Retinal pigment epithelial cell (primary cell): ENCODE measurements at regions not wholly inside any gene's neighbourhood (a gene's known extent, or its start where the extent isn't known, plus 50 kb on each side); places are given as distances from the start of the nearest gene placed in this dataset.

Source experiments
- DNase-seq: peaks from one replicate; pipeline ENCODE4 v3.0.0-alpha.2; 2010; ENCODE audit warnings: low read depth
- H3K4me3 ChIP-seq: 2 replicates; pipeline ENCODE4 v1.5.1; 2011; ENCODE audit warnings: mild to moderate bottlenecking, low read length, control low read depth, moderate library complexity
- CTCF ChIP-seq: conservative IDR thresholded peaks from 2 replicates; pipeline ENCODE4 v1.5.1; 2011; ENCODE audit warnings: low read depth, low read length, control low read depth, inconsistent platforms

GRCh38 chr14:84646786-84647500 is 883.0 kb upstream of the FLRT2 start:
- no peak for DNase-seq
- TF ChIP-seq CTCF: no peak

GRCh38 chr14:84655014-84655413 is 874.9 kb upstream of the FLRT2 start:
- no peak overlapping the region for H3K4me3 ChIP-seq
- no peak for DNase-seq
- TF ChIP-seq CTCF: no peak

More at GRCh38 chr14:84646786-84647500, 883.0 kb upstream of the FLRT2 start:
- H3K4me3 ChIP-seq: no peak overlapping the region

- no peak for DNase-seq
- no peak for TF ChIP-seq CTCF
- H3K4me3 ChIP-seq: no peak overlapping the region
Observed at GRCh38 chr14:84657911-84658310, 872.0 kb upstream of the FLRT2 start.

GRCh38 chr14:84670796-84671195 is 859.1 kb upstream of the FLRT2 start:
- no peak for DNase-seq
- H3K4me3 ChIP-seq: no peak overlapping the region
- TF ChIP-seq CTCF: no peak

GRCh38 chr14:84671776-84672175 is 858.2 kb upstream of the FLRT2 start:
- no peak for TF ChIP-seq CTCF
- DNase-seq: no peak
- H3K4me3 ChIP-seq: no peak overlapping the region

- no peak for TF ChIP-seq CTCF
- no peak for DNase-seq
Observed at GRCh38 chr14:84674636-84675035, 855.3 kb upstream of the FLRT2 start.

GRCh38 chr14:84686550-84686949 is 843.4 kb upstream of the FLRT2 start:
- H3K4me3 ChIP-seq: no peak overlapping the region
- DNase-seq: no peak
- no peak for TF ChIP-seq CTCF

More at GRCh38 chr14:84674636-84675035, 855.3 kb upstream of the FLRT2 start:
- no peak overlapping the region for H3K4me3 ChIP-seq
